ENCODE measurements at regions not wholly inside any gene's neighbourhood (a gene's known extent, or its start where the extent isn't known, plus 50 kb on each side); places are given as distances from the start of the nearest gene placed in this dataset.

GRCh38 chr2:237260686-237261085, 153.3 kb downstream of the COL6A3 start:
- TF ChIP-seq, protein P1, sequence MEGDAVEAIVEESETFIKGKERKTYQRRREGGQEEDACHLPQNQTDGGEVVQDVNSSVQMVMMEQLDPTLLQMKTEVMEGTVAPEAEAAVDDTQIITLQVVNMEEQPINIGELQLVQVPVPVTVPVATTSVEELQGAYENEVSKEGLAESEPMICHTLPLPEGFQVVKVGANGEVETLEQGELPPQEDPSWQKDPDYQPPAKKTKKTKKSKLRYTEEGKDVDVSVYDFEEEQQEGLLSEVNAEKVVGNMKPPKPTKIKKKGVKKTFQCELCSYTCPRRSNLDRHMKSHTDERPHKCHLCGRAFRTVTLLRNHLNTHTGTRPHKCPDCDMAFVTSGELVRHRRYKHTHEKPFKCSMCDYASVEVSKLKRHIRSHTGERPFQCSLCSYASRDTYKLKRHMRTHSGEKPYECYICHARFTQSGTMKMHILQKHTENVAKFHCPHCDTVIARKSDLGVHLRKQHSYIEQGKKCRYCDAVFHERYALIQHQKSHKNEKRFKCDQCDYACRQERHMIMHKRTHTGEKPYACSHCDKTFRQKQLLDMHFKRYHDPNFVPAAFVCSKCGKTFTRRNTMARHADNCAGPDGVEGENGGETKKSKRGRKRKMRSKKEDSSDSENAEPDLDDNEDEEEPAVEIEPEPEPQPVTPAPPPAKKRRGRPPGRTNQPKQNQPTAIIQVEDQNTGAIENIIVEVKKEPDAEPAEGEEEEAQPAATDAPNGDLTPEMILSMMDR (IDR thresholded peaks at IDR 0.05), result no peak
- TF ChIP-seq RAD21 (conservative IDR thresholded peaks at IDR 0.05 in 1 of 2, IDR thresholded peaks at IDR 0.05 in 1 of 2) (no peak), POLR2AphosphoS2 (conservative IDR thresholded peaks at IDR 0.05; ENCODE audit: low read length) (no peak), HDAC2 (IDR thresholded peaks at IDR 0.05) (no peak), MAX (IDR thresholded peaks at IDR 0.05) (no peak), POLR2A (IDR thresholded peaks at IDR 0.05; ENCODE audit: low read length) (no peak), MAZ (IDR thresholded peaks at IDR 0.05; ENCODE audit: borderline replicate concordance, low read depth, low read length) (no peak), EP300 (IDR thresholded peaks at IDR 0.05) (no peak), ELK1 (IDR thresholded peaks at IDR 0.05; ENCODE audit: low read depth, low read length) (no peak), SMC3 (IDR thresholded peaks at IDR 0.05) (no peak)
- TF ChIP-seq, protein P2, sequence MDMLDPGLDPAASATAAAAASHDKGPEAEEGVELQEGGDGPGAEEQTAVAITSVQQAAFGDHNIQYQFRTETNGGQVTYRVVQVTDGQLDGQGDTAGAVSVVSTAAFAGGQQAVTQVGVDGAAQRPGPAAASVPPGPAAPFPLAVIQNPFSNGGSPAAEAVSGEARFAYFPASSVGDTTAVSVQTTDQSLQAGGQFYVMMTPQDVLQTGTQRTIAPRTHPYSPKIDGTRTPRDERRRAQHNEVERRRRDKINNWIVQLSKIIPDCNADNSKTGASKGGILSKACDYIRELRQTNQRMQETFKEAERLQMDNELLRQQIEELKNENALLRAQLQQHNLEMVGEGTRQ (IDR thresholded peaks at IDR 0.05), result no peak

Measured in A549 (cell line).